ENCODE measurements at regions not wholly inside any gene's neighbourhood (a gene's known extent, or its start where the extent isn't known, plus 50 kb on each side); places are given as distances from the start of the nearest gene placed in this dataset.

- Histone ChIP-seq H3K4me1 (ENCODE audit: control insufficient read depth in 2 of 2, insufficient read depth in 1 of 2, low read depth in 1 of 2, low read length in 2 of 2) (no peaks in the 10 kb centered on the region), H2BK12ac (ENCODE audit: low read length) (no peak overlapping the region), H2AFZ (ENCODE audit: low read length) (no peak overlapping the region), H2BK120ac (ENCODE audit: low read depth, low read length) (no peak overlapping the region), H3K23ac (ENCODE audit: low read depth, low read length, poor library complexity) (no peak overlapping the region), H3K79me1 (ENCODE audit: low read depth, low read length) (no peaks in the 10 kb centered on the region), H3K4me3 (ENCODE audit: low read length in 2 of 2) (no peak overlapping the region), H3K27me3 (ENCODE audit: control insufficient read depth in 3 of 3, insufficient read depth in 3 of 3, low read depth in 1 of 3, low read length in 3 of 3) (no peaks in the 10 kb centered on the region), H3K4ac (ENCODE audit: low read length) (no peak overlapping the region), H3K9ac (ENCODE audit: low read depth, low read length, poor library complexity) (no peak overlapping the region), H3K18ac (ENCODE audit: low read length) (no peak overlapping the region), H3K14ac (ENCODE audit: low read length) (no peak overlapping the region), H4K8ac (ENCODE audit: low read depth, low read length) (no peak overlapping the region), H3K36me3 (replicated peaks in 1 of 2; ENCODE audit: control insufficient read depth in 2 of 2, insufficient read depth in 2 of 2, low read length in 2 of 2) (no peaks in the 10 kb centered on the region), H2BK5ac (ENCODE audit: low read length) (no peak overlapping the region), H3K9me3 (replicated peaks in 1 of 2; ENCODE audit: control insufficient read depth in 2 of 2, insufficient read depth in 1 of 2, low read depth in 1 of 2, low read length in 2 of 2) (no peaks in the 10 kb centered on the region), H3K4me2 (ENCODE audit: insufficient read depth, low read length, poor library complexity, severe bottlenecking) (no peak overlapping the region), H4K91ac (ENCODE audit: low read depth, low read length, poor library complexity) (no peak overlapping the region), H2AK5ac (ENCODE audit: low read depth, low read length) (no peak overlapping the region), H2BK15ac (ENCODE audit: low read length) (no peak overlapping the region), H3K27ac (replicated peaks; ENCODE audit: low read length) (no peak overlapping the region)
- 100% methylated on average over 1 of the region's 3 CpGs; no CpG with 5 or more reads in 1 of the 2 donors for WGBS, 2 donors (ENCODE audit: extremely low coverage in 2 of 2, insufficient read length in 2 of 2, insufficient replicate concordance in 1 of 2)
- no peak for DNase-seq (ENCODE audit: low spot score)
Observed at GRCh38 chr6:40693768-40694167, 106.6 kb upstream of the LRFN2 start.

GRCh38 chr6:40692337-40692736 is 105.2 kb upstream of the LRFN2 start:
- Histone ChIP-seq H3K14ac (ENCODE audit: low read length) (no peak overlapping the region), H3K79me1 (ENCODE audit: low read depth, low read length) (no peaks in the 10 kb centered on the region), H3K27me3 (ENCODE audit: control insufficient read depth in 3 of 3, insufficient read depth in 3 of 3, low read depth in 1 of 3, low read length in 3 of 3) (no peaks in the 10 kb centered on the region), H3K4me3 (ENCODE audit: low read length in 2 of 2) (no peak overlapping the region), H2BK12ac (ENCODE audit: low read length) (no peak overlapping the region), H3K36me3 (replicated peaks in 1 of 2; ENCODE audit: control insufficient read depth in 2 of 2, insufficient read depth in 2 of 2, low read length in 2 of 2) (no peaks in the 10 kb centered on the region), H3K27ac (replicated peaks; ENCODE audit: low read length) (no peak overlapping the region), H2BK5ac (ENCODE audit: low read length) (no peak overlapping the region), H3K18ac (ENCODE audit: low read length) (no peak overlapping the region), H2AFZ (ENCODE audit: low read length) (no peak overlapping the region), H3K9me3 (replicated peaks in 1 of 2; ENCODE audit: control insufficient read depth in 2 of 2, insufficient read depth in 1 of 2, low read depth in 1 of 2, low read length in 2 of 2) (no peaks in the 10 kb centered on the region), H4K91ac (ENCODE audit: low read depth, low read length, poor library complexity) (no peak overlapping the region), H3K23ac (ENCODE audit: low read depth, low read length, poor library complexity) (no peak overlapping the region), H2BK15ac (ENCODE audit: low read length) (no peak overlapping the region), H2BK120ac (ENCODE audit: low read depth, low read length) (no peak overlapping the region), H4K8ac (ENCODE audit: low read depth, low read length) (no peak overlapping the region), H3K4me2 (ENCODE audit: insufficient read depth, low read length, poor library complexity, severe bottlenecking) (no peak overlapping the region), H3K9ac (ENCODE audit: low read depth, low read length, poor library complexity) (no peak overlapping the region), H3K4ac (ENCODE audit: low read length) (no peak overlapping the region), H2AK5ac (ENCODE audit: low read depth, low read length) (no peak overlapping the region), H3K4me1 (ENCODE audit: control insufficient read depth in 2 of 2, insufficient read depth in 1 of 2, low read depth in 1 of 2, low read length in 2 of 2) (no peaks in the 10 kb centered on the region)
- DNase-seq (ENCODE audit: low spot score) = no peak
- no CpG with 5 or more reads among the region's 2 CpGs for WGBS, 2 donors (ENCODE audit: extremely low coverage in 2 of 2, insufficient read length in 2 of 2, insufficient replicate concordance in 1 of 2)

GRCh38 chr6:40689185-40689584 is 102.0 kb upstream of the LRFN2 start:
- no peak overlapping the region for H3K23ac ChIP-seq (ENCODE audit: low read depth, low read length, poor library complexity)
- no peak overlapping the region for H3K4ac ChIP-seq (ENCODE audit: low read length)
- DNase-seq (ENCODE audit: low spot score) = no peak
- no peak overlapping the region for H3K27ac ChIP-seq (replicated peaks; ENCODE audit: low read length)
- no peak overlapping the region for H3K14ac ChIP-seq (ENCODE audit: low read length)
- no peak overlapping the region for H2BK5ac ChIP-seq (ENCODE audit: low read length)
- peaks cover 0 to 3% (median 2%) of the 10 kb centered on the region in 3 experiments for H3K27me3 ChIP-seq (ENCODE audit: control insufficient read depth in 3 of 3, insufficient read depth in 3 of 3, low read depth in 1 of 3, low read length in 3 of 3)
- H2BK12ac ChIP-seq (ENCODE audit: low read length) = no peak overlapping the region
- no peak overlapping the region for H4K91ac ChIP-seq (ENCODE audit: low read depth, low read length, poor library complexity)
- H2AK5ac ChIP-seq (ENCODE audit: low read depth, low read length) = no peak overlapping the region
- H3K9me3 ChIP-seq (replicated peaks in 1 of 2; ENCODE audit: control insufficient read depth in 2 of 2, insufficient read depth in 1 of 2, low read depth in 1 of 2, low read length in 2 of 2) = no peaks in the 10 kb centered on the region
- no peak overlapping the region for H2BK15ac ChIP-seq (ENCODE audit: low read length)
- no peak overlapping the region for H2AFZ ChIP-seq (ENCODE audit: low read length)
- no peaks in the 10 kb centered on the region for H3K79me1 ChIP-seq (ENCODE audit: low read depth, low read length)
- H3K4me1 ChIP-seq (ENCODE audit: control insufficient read depth in 2 of 2, insufficient read depth in 1 of 2, low read depth in 1 of 2, low read length in 2 of 2) = no peaks in the 10 kb centered on the region
- H3K4me2 ChIP-seq (ENCODE audit: insufficient read depth, low read length, poor library complexity, severe bottlenecking) = no peak overlapping the region
- H3K18ac ChIP-seq (ENCODE audit: low read length) = no peak overlapping the region
- no peak overlapping the region for H2BK120ac ChIP-seq (ENCODE audit: low read depth, low read length)
- no CpG with 5 or more reads among the region's 4 CpGs for WGBS, 2 donors (ENCODE audit: extremely low coverage in 2 of 2, insufficient read length in 2 of 2, insufficient replicate concordance in 1 of 2)
- H3K9ac ChIP-seq (ENCODE audit: low read depth, low read length, poor library complexity) = peak overlapping the region; percentile 25
- no peak overlapping the region for H3K4me3 ChIP-seq (ENCODE audit: low read length in 2 of 2)
- no peaks in the 10 kb centered on the region for H3K36me3 ChIP-seq (replicated peaks in 1 of 2; ENCODE audit: control insufficient read depth in 2 of 2, insufficient read depth in 2 of 2, low read length in 2 of 2)
- no peak overlapping the region for H4K8ac ChIP-seq (ENCODE audit: low read depth, low read length)

- no peak for DNase-seq (ENCODE audit: low spot score)
Observed at GRCh38 chr6:40688214-40688761, 101.1 kb upstream of the LRFN2 start.

More at GRCh38 chr6:40688214-40688761, 101.1 kb upstream of the LRFN2 start:
- no CpG with 5 or more reads among the region's 7 CpGs for WGBS, 2 donors (ENCODE audit: extremely low coverage in 2 of 2, insufficient read length in 2 of 2, insufficient replicate concordance in 1 of 2)
- H4K91ac ChIP-seq (ENCODE audit: low read depth, low read length, poor library complexity) = no peak overlapping the region
- H3K9me3 ChIP-seq (replicated peaks in 1 of 2; ENCODE audit: control insufficient read depth in 2 of 2, insufficient read depth in 1 of 2, low read depth in 1 of 2, low read length in 2 of 2) = no peaks in the 10 kb centered on the region
- no peak overlapping the region for H2AK5ac ChIP-seq (ENCODE audit: low read depth, low read length)
- no peak overlapping the region for H3K14ac ChIP-seq (ENCODE audit: low read length)
- no peak overlapping the region for H2AFZ ChIP-seq (ENCODE audit: low read length)
- H3K27ac ChIP-seq (replicated peaks; ENCODE audit: low read length) = no peak overlapping the region
- H2BK120ac ChIP-seq (ENCODE audit: low read depth, low read length) = no peak overlapping the region
- no peak overlapping the region for H4K8ac ChIP-seq (ENCODE audit: low read depth, low read length)
- H2BK12ac ChIP-seq (ENCODE audit: low read length) = no peak overlapping the region
- H3K4me1 ChIP-seq (ENCODE audit: control insufficient read depth in 2 of 2, insufficient read depth in 1 of 2, low read depth in 1 of 2, low read length in 2 of 2) = no peaks in the 10 kb centered on the region
- H3K36me3 ChIP-seq (replicated peaks in 1 of 2; ENCODE audit: control insufficient read depth in 2 of 2, insufficient read depth in 2 of 2, low read length in 2 of 2) = no peaks in the 10 kb centered on the region
- H3K23ac ChIP-seq (ENCODE audit: low read depth, low read length, poor library complexity) = no peak overlapping the region
- H2BK15ac ChIP-seq (ENCODE audit: low read length) = no peak overlapping the region
- H3K18ac ChIP-seq (ENCODE audit: low read length) = no peak overlapping the region
- H3K4me2 ChIP-seq (ENCODE audit: insufficient read depth, low read length, poor library complexity, severe bottlenecking) = no peak overlapping the region
- no peak overlapping the region for H3K4ac ChIP-seq (ENCODE audit: low read length)
- H3K79me1 ChIP-seq (ENCODE audit: low read depth, low read length) = no peaks in the 10 kb centered on the region
- H3K9ac ChIP-seq (ENCODE audit: low read depth, low read length, poor library complexity) = no peak overlapping the region
- H3K27me3 ChIP-seq (ENCODE audit: control insufficient read depth in 3 of 3, insufficient read depth in 3 of 3, low read depth in 1 of 3, low read length in 3 of 3) = peaks cover 0 to 3% (median 2%) of the 10 kb centered on the region in 3 experiments
- H2BK5ac ChIP-seq (ENCODE audit: low read length) = no peak overlapping the region
- no peak overlapping the region for H3K4me3 ChIP-seq (ENCODE audit: low read length in 2 of 2)
